ENCODE measurements at regions not wholly inside any gene's neighbourhood (a gene's known extent, or its start where the extent isn't known, plus 50 kb on each side); places are given as distances from the start of the nearest gene placed in this dataset.

DNA sequence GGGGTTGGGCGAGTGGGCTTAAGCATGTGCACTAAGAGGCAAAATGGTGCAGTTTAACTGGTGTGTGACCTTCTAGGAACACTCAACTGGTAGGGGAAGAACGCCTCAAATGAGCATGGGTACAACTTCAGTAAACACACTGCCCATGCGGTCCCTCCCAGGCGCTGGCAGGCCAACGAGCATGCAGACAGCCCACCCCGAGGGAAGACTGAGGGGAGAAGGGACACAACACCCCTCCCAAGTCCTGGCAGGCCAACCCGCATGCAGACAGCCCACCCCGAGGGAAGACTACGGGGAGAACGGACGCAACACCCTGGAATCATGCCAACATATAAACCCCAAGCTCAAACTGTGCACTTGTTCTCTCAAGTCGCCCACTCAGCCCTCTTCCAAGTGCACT, 456.0 kb downstream of the FBXO15 start:
- TF ChIP-seq, protein P1, sequence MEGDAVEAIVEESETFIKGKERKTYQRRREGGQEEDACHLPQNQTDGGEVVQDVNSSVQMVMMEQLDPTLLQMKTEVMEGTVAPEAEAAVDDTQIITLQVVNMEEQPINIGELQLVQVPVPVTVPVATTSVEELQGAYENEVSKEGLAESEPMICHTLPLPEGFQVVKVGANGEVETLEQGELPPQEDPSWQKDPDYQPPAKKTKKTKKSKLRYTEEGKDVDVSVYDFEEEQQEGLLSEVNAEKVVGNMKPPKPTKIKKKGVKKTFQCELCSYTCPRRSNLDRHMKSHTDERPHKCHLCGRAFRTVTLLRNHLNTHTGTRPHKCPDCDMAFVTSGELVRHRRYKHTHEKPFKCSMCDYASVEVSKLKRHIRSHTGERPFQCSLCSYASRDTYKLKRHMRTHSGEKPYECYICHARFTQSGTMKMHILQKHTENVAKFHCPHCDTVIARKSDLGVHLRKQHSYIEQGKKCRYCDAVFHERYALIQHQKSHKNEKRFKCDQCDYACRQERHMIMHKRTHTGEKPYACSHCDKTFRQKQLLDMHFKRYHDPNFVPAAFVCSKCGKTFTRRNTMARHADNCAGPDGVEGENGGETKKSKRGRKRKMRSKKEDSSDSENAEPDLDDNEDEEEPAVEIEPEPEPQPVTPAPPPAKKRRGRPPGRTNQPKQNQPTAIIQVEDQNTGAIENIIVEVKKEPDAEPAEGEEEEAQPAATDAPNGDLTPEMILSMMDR (IDR thresholded peaks at IDR 0.05): no peak
- TF ChIP-seq POLR2A (IDR thresholded peaks at IDR 0.05): no peak

Data from vagina (tissue), 2 donors.